Upper lobe of left lung (tissue), 6 donors: ENCODE measurements at regions not wholly inside any gene's neighbourhood (a gene's known extent, or its start where the extent isn't known, plus 50 kb on each side); places are given as distances from the start of the nearest gene placed in this dataset.
A peak's percentile ranks its signal among the peaks of the same experiment; 100 is the strongest.
"Not testable (repeated sequence)": the region's sequence is repeated elsewhere in the genome, so short reads cannot be mapped to it uniquely, and the experiment has no call there.

Experiments used
- ATAC-seq, 2 donors: fragments of 200-7000 bp; cut with Tn5 transposase; one replicate each; pipeline ENCODE4 v1.9.1; 2022; ENCODE audit warnings: mild to moderate bottlenecking in 2 of 2, moderate library complexity in 2 of 2; ENCODE audit not compliant: low FRiP score in 2 of 2
- DNase-seq, 2 donors: peaks; one replicate each; pipeline ENCODE4 v3.0.0-alpha.2; 2019 to 2020
- H3K27ac ChIP-seq, 4 donors: fragments of 200-600 bp; sonication (generic); one replicate each; pipeline ENCODE4 v1.5.1; 2016 to 2019
- H3K27me3 ChIP-seq, 4 donors: fragments of 200-600 bp; sonication (generic); one replicate each; pipeline ENCODE4 v1.5.1; 2017 to 2019
- H3K36me3 ChIP-seq, 4 donors: fragments of 200-600 bp; sonication (generic); one replicate each; pipeline ENCODE4 v1.5.1; 2016 to 2019
- H3K4me1 ChIP-seq, 4 donors: fragments of 200-600 bp; sonication (generic); one replicate each; pipeline ENCODE4 v1.5.1; 2018 to 2019
- H3K4me3 ChIP-seq, 4 donors: fragments of 200-600 bp; sonication (generic); one replicate each; pipeline ENCODE4 v1.5.1; 2017 to 2019; ENCODE audit warnings: mild to moderate bottlenecking in 2 of 4, moderate library complexity in 1 of 4
- H3K9me3 ChIP-seq, 4 donors: fragments of 200-600 bp; sonication (generic); one replicate each; pipeline ENCODE4 v1.5.1; 2018 to 2019
- CTCF ChIP-seq, 6 experiments: fragments of 450-650 bp in 4 of 6; fragments of 200-600 bp in 2 of 6; sonication (generic) in 2 of 6; IDR thresholded peaks; one replicate each; pipeline ENCODE4 v1.5.1; 2016 to 2019; ENCODE audit warnings: antibody characterized with exemption in 6 of 6
- EP300 ChIP-seq, 4 donors: sonication (generic); formaldehyde crosslinking; IDR thresholded peaks; one replicate each; pipeline ENCODE4 v1.5.1; 2017; ENCODE audit warnings: antibody characterized with exemption in 4 of 4, control low read depth in 2 of 4
- POLR2A ChIP-seq, 4 donors: fragments of 450-650 bp; IDR thresholded peaks; one replicate each; pipeline ENCODE4 v1.5.1; 2016 to 2017; ENCODE audit warnings: antibody characterized with exemption in 4 of 4, mild to moderate bottlenecking in 2 of 4
- POLR2AphosphoS5 ChIP-seq, 2 donors: sonication (generic); formaldehyde crosslinking; IDR thresholded peaks; one replicate each; pipeline ENCODE4 v1.5.1; 2017; ENCODE audit warnings: antibody characterized with exemption in 2 of 2
- WGBS, 2 donors: methylation state at CpG; one replicate each; pipeline ENCODE4 v1.1.5; 2017 to 2018; 5-methylcytosine and 5-hydroxymethylcytosine counted together
- donor health status: DM: no; HTN: no; CAD: no; lungs with moderate emphysema.
- donor health status: DM: no; HTN: yes; CAD: no; lungs with severe emphysema.

GRCh38 chr17:70288540-70289290, 119.4 kb downstream of the KCNJ2 start:
- no peaks in the 10 kb centered on the region for H3K27me3 ChIP-seq
- ATAC-seq (no peak), DNase-seq (peak in 1 of 2 donors; percentile 42)
- H3K9me3 ChIP-seq = no peaks in the 10 kb centered on the region
- H3K36me3 ChIP-seq = no peaks in the 10 kb centered on the region
- H3K4me3 ChIP-seq = no peak overlapping the region
- TF ChIP-seq POLR2A (IDR thresholded peaks at IDR 0.05) (no peak), CTCF (IDR thresholded peaks at IDR 0.05) (no peak), POLR2AphosphoS5 (IDR thresholded peaks at IDR 0.05) (peak in 1 of 2 donors; percentile 44), EP300 (IDR thresholded peaks at IDR 0.05) (peak in 1 of 4 donors; percentile 10)
- 49 to 65% methylated on average over 3 of the region's 3 CpGs for WGBS, 2 donors
- no peaks in the 10 kb centered on the region for H3K4me1 ChIP-seq
- H3K27ac ChIP-seq = peak overlapping the region in 2 of 4 donors; percentile 15 to 45

- TF ChIP-seq CTCF (IDR thresholded peaks at IDR 0.05) (no peak), EP300 (IDR thresholded peaks at IDR 0.05) (no peak), POLR2A (IDR thresholded peaks at IDR 0.05) (no peak), POLR2AphosphoS5 (IDR thresholded peaks at IDR 0.05) (no peak)
- 58 to 67% methylated on average over 2 of the region's 2 CpGs for WGBS, 2 donors
- Histone ChIP-seq H3K27me3 (no peaks in the 10 kb centered on the region), H3K36me3 (no peaks in the 10 kb centered on the region), H3K4me1 (peaks cover 0 to 12% (median 5%) of the 10 kb centered on the region in 4 donors), H3K9me3 (no peaks in the 10 kb centered on the region), H3K4me3 (no peak overlapping the region), H3K27ac (no peak overlapping the region)
- no peak for DNase-seq
- ATAC-seq = no peak
These were observed 121.4 kb downstream of the KCNJ2 start for GRCh38 chr17:70290770-70291169.

- Histone ChIP-seq H3K4me3 (no peak overlapping the region), H3K4me1 (peaks cover 0 to 14% (median 7%) of the 10 kb centered on the region in 4 donors), H3K36me3 (no peaks in the 10 kb centered on the region), H3K27ac (no peak overlapping the region), H3K9me3 (no peaks in the 10 kb centered on the region), H3K27me3 (no peaks in the 10 kb centered on the region)
- TF ChIP-seq POLR2AphosphoS5 (IDR thresholded peaks at IDR 0.05) (no peak), EP300 (IDR thresholded peaks at IDR 0.05) (no peak), POLR2A (IDR thresholded peaks at IDR 0.05) (no peak), CTCF (IDR thresholded peaks at IDR 0.05) (no peak)
- no peak for DNase-seq
- ATAC-seq = no peak
- 64 to 71% methylated on average over 1 of the region's 1 CpG for WGBS, 2 donors
These were observed 123.0 kb downstream of the KCNJ2 start for GRCh38 chr17:70292366-70292765.

GRCh38 chr17:70293564-70294310, 124.4 kb downstream of the KCNJ2 start:
- not testable (repeated sequence) for DNase-seq, H3K4me3 ChIP-seq, H3K9me3 ChIP-seq, H3K36me3 ChIP-seq, H3K27me3 ChIP-seq, H3K27ac ChIP-seq, ATAC-seq
- peaks cover 0 to 14% (median 7%) of the 10 kb centered on the region in 4 donors for H3K4me1 ChIP-seq
- 67 to 87% methylated on average over 6 of the region's 6 CpGs for WGBS, 2 donors

- no peak for DNase-seq
- H3K4me3 ChIP-seq = no peak overlapping the region
- H3K9me3 ChIP-seq = no peaks in the 10 kb centered on the region
- H3K27me3 ChIP-seq = no peaks in the 10 kb centered on the region
- 3 to 7% methylated on average over 1 of the region's 1 CpG for WGBS, 2 donors
- H3K36me3 ChIP-seq = no peaks in the 10 kb centered on the region
- ATAC-seq = peak in 1 of 2 donors; percentile 46
- peak overlapping the region in 2 of 4 donors; percentile 18 to 60 for H3K27ac ChIP-seq
- TF ChIP-seq EP300 (IDR thresholded peaks at IDR 0.05) = no peak
- TF ChIP-seq POLR2A (IDR thresholded peaks at IDR 0.05) = no peak
- no peak for TF ChIP-seq CTCF (IDR thresholded peaks at IDR 0.05)
- no peak for TF ChIP-seq POLR2AphosphoS5 (IDR thresholded peaks at IDR 0.05)
- peaks cover 0 to 14% (median 7%) of the 10 kb centered on the region in 4 donors for H3K4me1 ChIP-seq
These were observed 126.0 kb downstream of the KCNJ2 start for GRCh38 chr17:70295329-70295728.
